Stimulated activated CD4-positive, alpha-beta T cell treated with anti-CD3 and anti-CD28 coated beads, TNF-alpha, amount 100 ng/mL, for 48 hours (primary cell): ENCODE measurements at regions not wholly inside any gene's neighbourhood (a gene's known extent, or its start where the extent isn't known, plus 50 kb on each side); places are given as distances from the start of the nearest gene placed in this dataset.

Experiments
- DNase-seq, 3 donors: peaks; one replicate each; pipeline ENCODE4 v3.0.0-alpha.2; 2020; ENCODE audit warnings: low read depth in 3 of 3

DNA sequence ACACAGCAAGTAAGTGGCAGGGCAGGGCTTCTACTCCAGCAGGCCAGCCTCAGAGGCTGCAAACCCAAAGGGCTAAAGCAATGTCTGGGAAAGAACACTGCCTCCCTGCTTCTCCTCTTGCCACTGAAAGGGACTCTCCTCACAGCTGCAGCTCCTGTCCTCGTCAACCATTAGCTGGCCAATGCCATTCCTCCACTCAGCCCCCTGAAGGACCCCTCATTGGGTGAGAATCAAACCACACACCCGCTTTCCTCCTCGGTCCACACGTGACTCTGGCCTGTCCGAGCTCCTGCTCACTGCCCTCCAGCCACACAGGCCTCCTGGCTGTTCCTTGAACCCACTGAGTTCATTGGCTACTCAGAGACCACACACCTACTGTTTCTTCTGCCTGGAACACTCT, 253.7 kb upstream of the TLE3 start:
- no peak for DNase-seq

DNA sequence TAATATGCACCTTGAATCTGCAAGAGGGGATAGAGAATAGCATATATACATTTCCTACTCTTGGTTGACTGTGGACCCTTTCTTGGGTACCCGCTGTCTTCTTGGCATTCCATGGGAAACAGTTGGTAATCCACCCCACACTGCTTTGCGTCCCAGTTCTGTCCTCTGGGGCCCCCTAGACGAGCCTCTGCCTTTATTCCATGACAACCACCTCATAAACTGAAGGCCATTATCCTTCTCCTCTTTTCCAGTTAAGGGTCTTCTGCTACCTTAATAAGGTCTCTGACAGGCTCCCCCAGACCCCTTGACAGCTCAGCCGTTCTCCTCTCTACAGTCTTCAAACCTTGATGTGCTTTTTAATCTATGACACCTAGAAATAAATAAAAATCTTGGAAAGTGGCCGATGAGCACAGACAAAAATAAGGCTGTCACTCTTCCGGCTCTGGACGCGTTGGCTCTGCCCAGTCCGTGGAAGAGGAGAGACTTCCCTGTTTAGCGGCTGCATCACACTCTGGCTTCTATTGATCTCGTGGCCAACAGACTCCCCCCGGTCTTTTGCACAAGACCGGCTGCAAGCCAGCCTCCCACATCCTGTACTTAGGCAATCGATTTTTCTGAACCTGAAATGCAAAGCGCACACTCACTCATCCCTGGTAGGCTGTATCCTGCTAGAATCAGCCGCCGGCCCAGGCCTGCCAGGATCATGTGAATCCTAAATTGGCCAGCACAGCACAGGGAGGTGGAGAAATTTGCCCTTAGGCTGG, 251.0 kb upstream of the TLE3 start:
- no peak for DNase-seq

DNA sequence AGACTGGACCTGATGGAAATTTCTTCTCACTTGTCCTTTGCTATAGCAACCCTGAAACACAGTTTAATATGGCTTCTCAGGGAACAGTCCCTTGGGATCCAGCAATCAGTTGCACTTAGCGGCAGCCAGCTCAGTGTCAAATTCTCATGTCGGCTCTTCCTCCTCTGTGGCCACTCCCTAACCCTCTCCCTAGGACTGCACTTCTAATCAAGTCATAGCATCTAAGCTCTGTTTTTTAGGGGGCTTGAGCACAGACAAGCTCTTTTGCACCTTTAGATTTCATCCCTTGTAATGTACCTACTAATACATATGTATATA, 250.5 kb upstream of the TLE3 start:
- no peak for DNase-seq

DNA sequence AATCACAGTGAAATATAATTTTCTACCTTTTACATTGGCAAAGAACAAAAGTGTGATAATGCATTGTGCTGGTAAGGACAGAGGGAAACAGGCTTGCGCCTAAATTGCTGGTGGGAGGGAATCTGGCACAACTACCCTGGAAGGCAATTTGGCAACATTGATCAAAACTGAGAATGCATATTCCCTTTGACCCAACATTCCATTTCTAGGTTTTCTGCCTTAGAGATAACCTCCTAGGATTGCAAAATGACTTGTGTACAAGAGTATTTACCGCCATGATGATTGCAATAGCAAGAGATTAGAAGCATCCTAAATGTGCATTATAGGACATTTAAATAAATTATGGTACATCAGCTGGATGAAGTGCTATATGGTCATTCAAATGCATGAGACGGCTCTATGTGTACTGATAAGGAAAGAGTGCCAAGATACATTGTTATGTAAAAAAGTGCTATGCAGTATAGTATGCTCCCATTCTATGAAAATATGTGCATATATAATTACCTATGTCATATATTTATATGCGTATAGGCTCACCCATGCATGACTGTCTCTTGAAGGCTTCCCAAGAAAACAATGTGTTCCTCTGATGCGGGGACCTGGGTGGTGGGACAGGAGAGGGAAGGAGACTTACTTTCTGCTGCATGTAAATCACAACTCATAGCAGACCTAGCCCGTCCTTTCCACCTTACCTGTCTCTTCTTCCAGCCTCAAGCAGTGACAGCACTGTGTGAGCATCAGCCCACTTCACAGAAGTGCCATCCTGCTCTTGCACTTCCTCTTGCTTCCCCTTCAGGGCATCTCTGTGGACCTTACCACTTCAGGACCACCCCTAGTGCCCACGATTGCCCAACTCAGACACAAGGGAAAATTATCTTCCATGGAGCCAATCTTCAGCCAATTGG, 249.9 kb upstream of the TLE3 start:
- no peak for DNase-seq

DNA sequence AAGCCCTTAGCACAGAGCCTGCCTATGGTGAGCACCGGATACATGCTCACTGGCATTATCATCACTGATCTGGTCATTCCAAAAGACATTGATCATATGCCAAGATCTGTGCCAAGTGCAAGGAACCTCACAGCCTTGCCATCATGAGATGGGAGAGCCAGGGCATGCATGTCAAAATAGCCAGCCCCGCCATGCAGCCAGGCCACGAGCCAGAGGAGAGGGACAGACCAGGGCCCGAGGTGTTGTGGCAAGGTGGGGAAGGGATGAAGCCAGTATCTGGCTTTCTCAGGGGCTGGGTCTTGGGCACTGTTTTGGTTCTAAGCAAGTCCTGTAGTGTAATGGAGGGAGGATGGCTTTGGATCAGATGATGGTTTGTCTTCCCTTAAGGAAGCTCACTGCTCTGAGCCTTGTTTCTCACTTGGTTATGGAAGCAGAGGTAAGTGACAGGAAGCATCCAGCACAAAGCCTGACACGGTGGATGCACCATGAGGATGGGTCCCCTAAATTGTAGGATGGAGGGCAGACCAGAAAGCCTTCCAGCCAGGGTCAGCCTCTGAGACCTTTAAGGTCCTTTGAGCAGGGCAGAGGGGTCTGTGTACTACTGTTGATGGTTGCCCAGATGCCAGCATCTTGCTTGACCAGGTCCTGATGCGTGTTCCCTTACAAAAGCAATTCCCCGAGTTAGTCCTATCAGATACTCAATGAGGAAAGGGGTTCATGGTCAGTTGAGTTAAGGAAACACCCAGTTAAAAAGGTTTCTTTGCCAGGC, 247.7 kb upstream of the TLE3 start:
- no peak for DNase-seq

DNA sequence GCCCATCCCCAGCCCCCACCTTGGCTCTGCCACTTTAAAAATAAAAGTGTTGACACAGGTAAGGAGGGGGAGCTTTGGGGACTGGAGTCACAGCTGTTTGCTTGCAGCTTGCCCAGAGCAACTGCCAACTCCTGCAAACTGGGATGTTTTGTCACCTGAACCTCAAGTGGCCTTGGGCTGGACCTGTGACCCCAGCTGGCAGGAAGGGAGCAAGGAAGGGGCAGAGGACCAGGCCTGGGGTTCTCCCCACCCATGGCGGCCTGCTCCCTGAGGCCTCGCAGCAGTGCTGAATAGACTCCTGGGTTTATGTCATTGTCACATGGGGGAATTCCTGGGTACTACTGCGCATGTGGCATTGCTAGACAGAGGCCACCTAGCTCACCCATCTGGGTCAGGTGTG, 246.9 kb upstream of the TLE3 start:
- DNase-seq: no peak

DNA sequence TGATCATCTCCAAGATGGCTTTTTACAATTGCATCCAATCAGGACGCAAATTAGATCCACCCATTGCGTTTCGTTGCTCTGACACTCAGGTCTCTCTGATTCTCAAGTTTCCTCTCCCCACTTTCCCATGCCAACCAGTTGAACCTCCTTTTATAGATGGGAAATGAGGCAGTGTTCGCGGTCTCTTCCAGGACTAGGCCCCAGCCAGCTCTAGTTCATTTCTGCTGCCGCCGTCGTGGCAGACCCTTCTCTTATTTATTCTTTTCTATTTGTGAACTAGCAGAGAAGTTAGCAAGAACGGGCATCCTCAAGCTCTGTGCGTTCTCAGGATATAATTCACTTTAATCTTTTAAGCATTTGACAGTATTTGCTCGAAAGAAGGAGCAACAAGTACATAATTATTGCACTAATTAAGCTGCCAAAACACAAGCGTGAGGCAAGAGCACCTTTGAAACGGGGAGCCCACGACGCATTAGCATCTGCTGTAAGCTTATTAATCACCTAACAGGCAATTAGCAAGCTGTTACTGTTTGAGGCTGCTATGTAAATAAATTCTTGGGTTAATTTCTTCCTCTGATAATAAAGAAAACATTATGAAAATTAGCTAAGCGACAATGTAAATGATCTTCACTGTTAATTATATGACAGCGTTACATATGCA, 246.4 kb upstream of the TLE3 start:
- no peak for DNase-seq

DNA sequence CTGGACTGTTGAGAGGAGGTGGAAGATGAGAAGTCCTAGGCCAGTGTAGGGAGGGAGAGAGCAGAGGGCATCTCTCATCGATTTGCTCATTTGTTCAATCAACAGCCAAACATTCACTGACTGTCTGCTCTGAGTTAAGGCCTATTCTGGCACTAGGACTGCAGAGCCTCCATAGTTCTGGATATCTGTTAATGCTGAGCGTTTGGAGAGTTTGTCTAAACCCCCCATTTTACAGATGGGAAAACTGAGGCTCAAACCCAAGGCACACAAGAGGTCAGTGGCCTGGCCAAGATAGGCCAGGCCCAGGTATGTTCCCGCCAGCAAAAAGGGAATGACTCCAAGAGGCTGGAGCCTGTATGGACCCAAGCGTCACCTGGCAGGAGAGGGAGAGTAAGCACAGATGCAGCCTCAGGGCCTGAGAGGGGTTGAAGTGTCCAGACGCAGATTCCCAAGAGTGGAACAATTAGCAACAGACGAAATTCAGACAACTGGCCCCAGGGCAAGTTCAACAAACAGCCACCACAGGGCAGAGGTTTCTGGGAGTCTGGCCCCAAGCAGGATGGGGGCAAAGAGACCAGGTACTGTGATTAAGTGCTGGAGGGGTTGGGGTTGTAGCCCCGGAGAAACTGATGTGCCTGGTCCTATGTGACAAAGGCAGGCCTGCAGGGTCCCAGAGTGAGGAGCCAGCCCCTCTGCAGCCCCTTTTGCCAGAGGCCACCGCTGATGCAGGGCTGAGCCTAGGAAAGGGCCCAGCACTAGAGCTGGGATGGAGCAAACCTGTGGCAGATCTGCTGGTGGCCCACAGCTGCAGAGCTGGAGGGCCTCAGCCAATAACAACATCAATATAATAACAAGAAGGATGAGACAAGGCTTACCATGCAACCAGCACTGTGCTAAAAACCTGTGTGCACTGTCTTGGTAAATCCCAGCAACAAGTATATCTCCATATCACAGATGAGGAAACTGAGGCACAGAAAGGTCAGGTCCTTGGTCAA, 245.1 kb upstream of the TLE3 start:
- DNase-seq: no peak

DNA sequence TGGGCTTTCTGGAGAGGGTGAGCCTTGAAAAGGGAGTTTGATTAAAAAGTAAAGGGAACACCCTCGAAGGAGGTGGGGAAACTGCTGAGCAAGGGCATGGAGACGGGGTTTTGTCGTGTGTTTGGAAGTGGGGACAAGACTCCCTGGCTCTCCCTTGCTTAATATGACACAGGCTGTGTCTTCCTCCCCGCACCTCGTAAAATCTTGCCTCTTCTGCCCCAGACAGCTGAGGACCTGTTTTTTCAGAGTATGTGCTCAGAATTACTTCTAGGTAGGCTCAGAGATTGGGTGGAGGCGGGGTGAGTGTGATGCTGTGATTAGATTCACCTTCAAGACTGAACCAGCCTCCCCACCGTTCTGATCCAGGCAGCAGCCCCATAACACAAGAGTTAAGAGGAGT, 244.4 kb upstream of the TLE3 start:
- no peak for DNase-seq

DNA sequence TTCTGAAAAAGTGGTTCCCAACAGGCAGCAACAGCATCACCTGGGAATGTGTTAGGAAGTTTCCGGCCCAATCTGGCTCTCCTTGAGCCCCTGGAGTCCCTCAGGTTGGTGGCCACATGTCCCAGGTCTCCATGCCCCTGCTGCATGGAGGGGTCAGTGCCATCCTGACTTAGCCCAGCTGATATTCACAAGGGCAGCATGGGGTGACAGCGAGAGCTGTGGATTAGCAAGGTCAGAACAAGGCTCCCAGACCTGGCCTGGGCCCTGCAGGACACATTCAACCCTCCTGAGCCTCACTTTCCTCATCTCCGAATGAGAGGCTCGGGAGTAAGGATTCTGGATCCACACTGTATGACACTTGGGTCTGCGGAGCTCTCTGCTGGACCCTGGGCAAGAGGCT, 243.8 kb upstream of the TLE3 start:
- DNase-seq: no peak

DNA sequence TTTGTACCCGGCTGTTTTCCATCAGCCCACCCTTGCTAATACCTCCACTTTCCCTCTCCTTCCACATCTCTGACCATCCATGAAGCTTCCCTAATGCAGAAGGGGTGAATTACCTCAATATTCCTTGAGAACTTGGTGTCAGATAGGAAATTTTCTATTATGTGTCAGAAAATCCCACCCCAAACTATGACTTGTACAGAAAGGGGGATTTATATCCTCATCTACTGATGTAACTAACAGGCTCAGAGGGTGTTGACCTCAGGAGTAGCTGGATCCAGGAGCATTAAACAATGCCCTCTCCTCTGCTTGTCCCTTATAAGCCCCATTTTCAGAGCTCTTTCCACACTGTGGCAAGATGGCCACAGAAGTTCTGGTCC, 242.8 kb upstream of the TLE3 start:
- DNase-seq: no peak

DNA sequence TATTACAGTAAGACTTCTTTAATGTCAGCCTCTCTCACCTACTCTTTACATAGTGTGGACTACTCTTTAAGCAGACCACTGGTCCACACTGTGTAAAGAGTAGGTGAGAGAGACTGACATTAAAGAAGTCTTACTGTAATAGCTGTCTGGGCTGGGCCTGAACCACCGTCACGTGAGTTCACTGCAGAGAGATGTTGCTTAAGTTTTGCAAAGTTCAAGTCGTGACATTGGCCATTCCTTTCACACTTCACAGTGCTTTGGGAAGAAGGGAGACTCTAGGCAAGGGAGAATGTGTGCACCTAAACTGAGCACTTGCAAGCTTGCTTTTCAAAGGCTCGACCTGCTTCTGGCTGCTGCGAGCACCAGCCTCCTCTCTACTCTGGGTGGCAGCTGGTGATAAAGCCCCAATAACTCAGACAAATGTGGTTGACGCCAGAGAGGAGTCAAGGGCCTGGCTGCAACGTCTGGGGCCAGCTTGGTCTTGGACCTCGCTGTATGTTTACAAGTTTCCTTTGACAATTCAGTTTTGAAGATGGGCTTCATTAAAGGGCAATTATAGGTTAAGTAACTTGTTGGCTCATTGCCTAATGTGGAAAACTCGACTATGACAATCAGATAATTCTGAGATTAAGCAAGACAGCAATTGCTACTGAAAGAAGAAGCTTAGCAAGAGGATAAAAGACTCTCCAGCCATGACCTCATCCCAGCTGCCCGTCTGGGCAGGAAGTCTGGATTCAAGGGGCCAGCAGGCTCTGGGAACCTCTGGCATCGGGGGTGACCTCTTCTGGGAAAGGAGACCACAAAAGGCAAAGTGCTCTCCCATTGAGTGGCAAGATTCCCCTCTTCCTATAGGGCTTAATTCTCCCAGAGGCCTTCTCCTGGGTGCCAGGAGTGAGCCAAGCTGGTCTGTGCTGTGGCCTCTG, 242.1 kb upstream of the TLE3 start:
- DNase-seq: no peak

DNA sequence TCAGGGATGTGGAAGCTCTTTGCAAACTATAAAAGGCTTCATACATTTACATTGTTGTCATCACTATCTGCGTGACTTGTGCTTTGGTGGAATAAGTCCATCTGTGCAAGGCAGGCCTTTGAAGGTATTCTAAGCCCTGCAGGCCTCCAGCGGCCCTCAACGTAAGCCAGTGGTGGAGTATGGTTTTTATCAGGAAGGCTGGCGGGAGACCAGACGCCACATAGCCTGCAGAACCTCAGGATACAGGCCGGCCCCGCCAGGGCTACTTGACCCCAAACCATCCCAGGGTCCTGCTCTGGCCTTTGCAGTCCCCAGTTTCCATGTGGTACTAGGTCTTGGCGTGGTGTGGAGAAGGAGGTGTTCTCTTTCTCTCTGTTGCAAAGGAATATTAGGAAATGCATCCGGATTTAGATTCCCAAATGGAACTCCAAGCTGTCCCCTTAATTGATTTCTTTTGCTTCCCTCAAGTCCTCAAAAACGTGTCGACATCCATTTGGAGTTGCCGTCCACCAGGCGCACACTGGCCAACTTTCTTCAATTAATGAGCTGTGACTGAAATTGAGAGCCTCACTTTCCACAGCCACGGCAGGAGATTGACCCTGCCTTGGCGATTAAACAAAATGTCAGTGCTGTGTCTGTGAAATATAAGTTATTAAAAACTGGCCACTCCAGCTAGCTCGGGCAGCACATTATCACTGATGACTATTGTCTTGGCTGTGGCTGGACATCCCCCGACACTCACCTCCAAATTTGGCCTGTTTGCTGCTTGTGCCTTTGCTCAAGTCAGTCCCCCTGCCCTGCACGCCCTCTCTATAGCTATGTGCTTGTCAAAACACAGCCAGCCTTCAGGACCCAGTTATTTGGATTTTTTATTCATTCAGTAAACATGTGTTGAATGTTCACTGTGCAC, 239.8 kb upstream of the TLE3 start:
- DNase-seq: no peak

DNA sequence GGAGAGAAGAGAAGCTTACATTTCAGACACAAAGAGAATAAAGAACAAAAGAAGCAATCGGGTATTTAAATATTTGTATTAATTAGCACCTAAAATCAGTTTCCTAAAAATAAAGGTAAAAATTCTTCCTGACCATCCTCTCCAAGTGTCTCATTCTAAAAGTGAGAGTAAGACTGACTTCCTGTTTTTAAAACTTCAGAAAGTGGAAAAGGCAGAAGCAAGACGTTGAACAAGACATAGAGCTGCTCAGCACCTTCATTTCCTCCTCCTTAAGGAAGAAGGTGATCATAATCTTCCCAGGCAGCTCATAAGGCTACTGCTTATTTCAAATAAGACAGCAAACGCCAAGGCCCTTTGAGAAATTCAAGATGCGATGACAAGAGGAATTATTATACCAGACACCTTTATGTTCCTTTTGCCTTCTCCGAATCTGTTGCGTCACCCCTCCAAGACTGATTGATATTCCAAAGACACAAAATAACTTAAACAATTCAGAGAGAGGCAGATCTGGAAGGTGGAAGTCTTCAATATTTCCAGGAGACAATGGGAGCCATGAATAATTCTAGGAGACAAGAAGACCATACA, 238.8 kb upstream of the TLE3 start:
- DNase-seq: no peak

DNA sequence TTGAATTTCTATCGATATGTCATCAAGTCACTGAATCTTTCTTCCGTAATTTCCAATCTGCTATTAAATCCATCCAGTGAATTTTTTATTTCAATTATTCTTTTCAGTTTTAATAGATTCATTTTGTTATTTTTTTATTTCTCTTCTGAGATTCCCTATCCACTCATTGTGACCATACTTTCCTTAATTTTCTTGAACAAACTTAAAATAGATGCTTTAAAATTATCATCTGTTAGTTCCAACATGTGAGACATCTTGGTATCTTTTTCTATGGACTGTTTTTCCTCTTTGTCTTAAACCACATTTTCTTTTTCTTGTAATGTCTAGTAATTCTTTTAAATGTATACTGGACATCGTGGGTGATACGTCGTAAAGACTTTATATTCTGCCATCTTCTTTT, 236.6 kb upstream of the TLE3 start:
- DNase-seq: no peak

DNA sequence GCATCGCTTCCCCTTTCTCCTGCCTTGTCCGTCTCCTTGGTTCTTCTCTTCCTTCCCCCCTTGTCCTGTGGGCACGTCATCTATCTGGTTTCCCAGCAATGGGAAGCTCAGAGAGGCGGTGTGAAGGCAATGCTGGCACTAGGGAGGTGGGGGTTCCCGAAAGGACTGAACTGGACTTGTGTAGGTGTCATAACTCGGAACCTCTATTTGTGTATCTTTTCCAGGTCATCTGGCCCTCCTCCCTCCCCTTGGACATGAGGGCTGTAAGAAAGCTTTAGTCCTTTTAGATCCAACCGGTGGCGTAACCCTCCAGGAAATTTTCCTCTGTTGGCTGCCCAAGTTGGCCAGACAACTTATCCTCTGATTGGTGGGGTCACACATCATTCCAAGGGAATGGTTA, 231.5 kb upstream of the TLE3 start:
- DNase-seq: no peak

DNA sequence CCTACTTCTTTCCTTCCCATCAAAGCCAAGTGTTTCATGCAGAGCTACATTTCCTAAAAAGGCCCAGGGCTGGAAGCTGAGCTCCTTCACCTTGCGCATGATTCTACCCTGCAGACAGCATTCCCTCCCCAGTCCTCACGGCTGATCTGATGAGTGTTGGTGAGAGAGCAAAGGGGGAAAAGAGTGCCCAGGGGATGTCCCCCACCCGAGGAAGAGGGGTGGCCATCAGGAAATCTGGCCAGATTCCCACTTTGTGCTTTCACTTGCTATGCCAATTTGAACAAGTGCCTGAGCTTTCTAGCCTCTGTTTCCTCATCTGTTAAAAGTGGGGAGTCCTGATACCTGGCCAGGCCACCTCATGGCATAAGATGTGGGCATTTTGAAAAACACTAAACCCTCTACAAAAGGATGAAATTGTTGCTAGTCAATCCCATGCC, 231.0 kb upstream of the TLE3 start:
- DNase-seq: no peak
